Esophagus squamous epithelium (tissue), 4 donors: ENCODE measurements at regions not wholly inside any gene's neighbourhood (a gene's known extent, or its start where the extent isn't known, plus 50 kb on each side); places are given as distances from the start of the nearest gene placed in this dataset.

Experiments
- POLR2A ChIP-seq, 4 donors: fragments of 450-650 bp; IDR thresholded peaks; one replicate each; pipeline ENCODE4 v1.6.1; 2017; ENCODE audit warnings: antibody characterized with exemption in 4 of 4, mild to moderate bottlenecking in 4 of 4, moderate library complexity in 3 of 4
- TF ChIP-seq, protein P1 (sequence below), 6 experiments: fragments of 450-650 bp in 4 of 6; fragments of 200-600 bp in 2 of 6; sonication (generic) in 2 of 6; IDR thresholded peaks; one replicate each; pipeline ENCODE4 v1.5.1; 2016 to 2019; ENCODE audit warnings: antibody characterized with exemption in 6 of 6, mild to moderate bottlenecking in 4 of 6, moderate library complexity in 4 of 6

DNA sequence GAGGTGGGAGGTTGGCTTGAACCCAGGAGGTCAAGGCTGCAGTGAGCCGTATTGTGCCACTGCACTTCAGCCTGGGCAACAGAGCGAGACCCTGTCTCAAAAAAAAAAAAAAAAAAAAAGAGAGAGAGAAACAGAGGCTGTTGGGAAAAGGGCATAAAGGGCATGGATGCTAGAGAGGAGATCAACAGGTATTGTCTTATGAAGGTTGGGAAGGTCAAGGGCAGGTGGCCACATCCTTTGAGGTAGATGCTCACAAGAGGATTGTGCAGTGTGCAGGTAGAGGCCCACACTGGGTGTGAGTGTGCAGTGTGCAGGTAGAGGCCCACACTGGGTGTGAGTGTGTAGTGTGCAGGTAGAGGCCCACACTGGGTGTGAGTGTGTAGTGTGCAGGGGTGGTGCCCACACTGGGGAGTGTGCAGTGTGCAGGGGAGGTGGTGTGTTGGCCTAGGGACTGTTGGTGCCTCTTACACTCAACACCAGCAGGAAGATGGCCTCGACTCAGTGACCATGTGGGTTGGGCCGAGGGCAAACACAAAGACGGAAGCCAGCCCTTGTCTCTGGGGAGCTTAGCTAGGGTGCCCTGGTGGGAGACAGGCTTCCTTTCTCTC, 404.9 kb upstream of the TNRC6C start:
- TF ChIP-seq, protein P1, sequence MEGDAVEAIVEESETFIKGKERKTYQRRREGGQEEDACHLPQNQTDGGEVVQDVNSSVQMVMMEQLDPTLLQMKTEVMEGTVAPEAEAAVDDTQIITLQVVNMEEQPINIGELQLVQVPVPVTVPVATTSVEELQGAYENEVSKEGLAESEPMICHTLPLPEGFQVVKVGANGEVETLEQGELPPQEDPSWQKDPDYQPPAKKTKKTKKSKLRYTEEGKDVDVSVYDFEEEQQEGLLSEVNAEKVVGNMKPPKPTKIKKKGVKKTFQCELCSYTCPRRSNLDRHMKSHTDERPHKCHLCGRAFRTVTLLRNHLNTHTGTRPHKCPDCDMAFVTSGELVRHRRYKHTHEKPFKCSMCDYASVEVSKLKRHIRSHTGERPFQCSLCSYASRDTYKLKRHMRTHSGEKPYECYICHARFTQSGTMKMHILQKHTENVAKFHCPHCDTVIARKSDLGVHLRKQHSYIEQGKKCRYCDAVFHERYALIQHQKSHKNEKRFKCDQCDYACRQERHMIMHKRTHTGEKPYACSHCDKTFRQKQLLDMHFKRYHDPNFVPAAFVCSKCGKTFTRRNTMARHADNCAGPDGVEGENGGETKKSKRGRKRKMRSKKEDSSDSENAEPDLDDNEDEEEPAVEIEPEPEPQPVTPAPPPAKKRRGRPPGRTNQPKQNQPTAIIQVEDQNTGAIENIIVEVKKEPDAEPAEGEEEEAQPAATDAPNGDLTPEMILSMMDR (IDR thresholded peaks at IDR 0.05) = no peak
- TF ChIP-seq POLR2A (IDR thresholded peaks at IDR 0.05) = no peak
